ENCODE measurements at regions not wholly inside any gene's neighbourhood (a gene's known extent, or its start where the extent isn't known, plus 50 kb on each side); places are given as distances from the start of the nearest gene placed in this dataset.

GRCh38 chr5:133869519-133870335 is 98.7 kb downstream of the C5orf15 start:
- Histone ChIP-seq H3K36me3 (ENCODE audit: control insufficient read depth, low read length) (no peaks in the 10 kb centered on the region), H3K9me2 (replicated peaks; ENCODE audit: control insufficient read depth, low read length) (no peaks in the 10 kb centered on the region), H4K20me1 (ENCODE audit: control insufficient read depth, insufficient read depth, low read depth, low read length) (no peaks in the 10 kb centered on the region), H3K27ac (ENCODE audit: low read depth, low read length) (no peak overlapping the region), H3K27me3 (ENCODE audit: control insufficient read depth, low read length) (no peaks in the 10 kb centered on the region), H3K4me3 (ENCODE audit: low read length) (no peak overlapping the region), H3K79me2 (ENCODE audit: control insufficient read depth, low read length) (no peaks in the 10 kb centered on the region), H3F3A (ENCODE audit: control insufficient read depth, insufficient read depth) (no peaks in the 10 kb centered on the region), H3K4me2 (ENCODE audit: low read length) (peak overlapping the region; percentile 17), H3K9me3 (ENCODE audit: control insufficient read depth, insufficient read depth, low read length) (no peaks in the 10 kb centered on the region), H3K4me1 (ENCODE audit: control insufficient read depth, low read length) (peaks cover 14% of the 10 kb centered on the region)
- no peak for TF ChIP-seq EZH2phosphoT487 (IDR thresholded peaks at IDR 0.05; ENCODE audit: borderline replicate concordance, low read length)
- TF ChIP-seq, protein P1, sequence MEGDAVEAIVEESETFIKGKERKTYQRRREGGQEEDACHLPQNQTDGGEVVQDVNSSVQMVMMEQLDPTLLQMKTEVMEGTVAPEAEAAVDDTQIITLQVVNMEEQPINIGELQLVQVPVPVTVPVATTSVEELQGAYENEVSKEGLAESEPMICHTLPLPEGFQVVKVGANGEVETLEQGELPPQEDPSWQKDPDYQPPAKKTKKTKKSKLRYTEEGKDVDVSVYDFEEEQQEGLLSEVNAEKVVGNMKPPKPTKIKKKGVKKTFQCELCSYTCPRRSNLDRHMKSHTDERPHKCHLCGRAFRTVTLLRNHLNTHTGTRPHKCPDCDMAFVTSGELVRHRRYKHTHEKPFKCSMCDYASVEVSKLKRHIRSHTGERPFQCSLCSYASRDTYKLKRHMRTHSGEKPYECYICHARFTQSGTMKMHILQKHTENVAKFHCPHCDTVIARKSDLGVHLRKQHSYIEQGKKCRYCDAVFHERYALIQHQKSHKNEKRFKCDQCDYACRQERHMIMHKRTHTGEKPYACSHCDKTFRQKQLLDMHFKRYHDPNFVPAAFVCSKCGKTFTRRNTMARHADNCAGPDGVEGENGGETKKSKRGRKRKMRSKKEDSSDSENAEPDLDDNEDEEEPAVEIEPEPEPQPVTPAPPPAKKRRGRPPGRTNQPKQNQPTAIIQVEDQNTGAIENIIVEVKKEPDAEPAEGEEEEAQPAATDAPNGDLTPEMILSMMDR (IDR thresholded peaks at IDR 0.05; ENCODE audit: low read depth, low read length, poor library complexity, severe bottlenecking), result peak; percentile 38

- Histone ChIP-seq H3K9me2 (replicated peaks; ENCODE audit: control insufficient read depth, low read length) (no peaks in the 10 kb centered on the region), H3K27ac (ENCODE audit: low read depth, low read length) (no peak overlapping the region), H3F3A (ENCODE audit: control insufficient read depth, insufficient read depth) (no peaks in the 10 kb centered on the region), H3K9me3 (ENCODE audit: control insufficient read depth, insufficient read depth, low read length) (no peaks in the 10 kb centered on the region), H3K27me3 (ENCODE audit: control insufficient read depth, low read length) (no peaks in the 10 kb centered on the region), H3K4me1 (ENCODE audit: control insufficient read depth, low read length) (peaks cover 14% of the 10 kb centered on the region), H3K79me2 (ENCODE audit: control insufficient read depth, low read length) (no peaks in the 10 kb centered on the region), H3K4me2 (ENCODE audit: low read length) (peak overlapping the region; percentile 17), H3K36me3 (ENCODE audit: control insufficient read depth, low read length) (no peaks in the 10 kb centered on the region), H3K4me3 (ENCODE audit: low read length) (no peak overlapping the region), H4K20me1 (ENCODE audit: control insufficient read depth, insufficient read depth, low read depth, low read length) (no peaks in the 10 kb centered on the region)
- TF ChIP-seq EZH2phosphoT487 (IDR thresholded peaks at IDR 0.05; ENCODE audit: borderline replicate concordance, low read length), result no peak
- TF ChIP-seq, protein P1 (IDR thresholded peaks at IDR 0.05; ENCODE audit: low read depth, low read length, poor library complexity, severe bottlenecking), result peak; percentile 91
Observed at GRCh38 chr5:133868946-133869518, 99.4 kb downstream of the C5orf15 start.

- no peaks in the 10 kb centered on the region for H3K9me3 ChIP-seq (ENCODE audit: control insufficient read depth, insufficient read depth, low read length)
- H3F3A ChIP-seq (ENCODE audit: control insufficient read depth, insufficient read depth), result no peaks in the 10 kb centered on the region
- no peaks in the 10 kb centered on the region for H3K9me2 ChIP-seq (replicated peaks; ENCODE audit: control insufficient read depth, low read length)
- no peaks in the 10 kb centered on the region for H3K79me2 ChIP-seq (ENCODE audit: control insufficient read depth, low read length)
- no peaks in the 10 kb centered on the region for H3K36me3 ChIP-seq (ENCODE audit: control insufficient read depth, low read length)
- no peak for TF ChIP-seq EZH2phosphoT487 (IDR thresholded peaks at IDR 0.05; ENCODE audit: borderline replicate concordance, low read length)
- TF ChIP-seq, protein P1 (IDR thresholded peaks at IDR 0.05; ENCODE audit: low read depth, low read length, poor library complexity, severe bottlenecking), result no peak
- H3K4me2 ChIP-seq (ENCODE audit: low read length), result no peak overlapping the region
- H3K27ac ChIP-seq (ENCODE audit: low read depth, low read length), result no peak overlapping the region
- peaks cover 14% of the 10 kb centered on the region for H3K4me1 ChIP-seq (ENCODE audit: control insufficient read depth, low read length)
- no peaks in the 10 kb centered on the region for H4K20me1 ChIP-seq (ENCODE audit: control insufficient read depth, insufficient read depth, low read depth, low read length)
- H3K4me3 ChIP-seq (ENCODE audit: low read length), result no peak overlapping the region
- H3K27me3 ChIP-seq (ENCODE audit: control insufficient read depth, low read length), result no peaks in the 10 kb centered on the region
Observed at GRCh38 chr5:133867851-133868545, 100.4 kb downstream of the C5orf15 start.
